ENCODE measurements at regions not wholly inside any gene's neighbourhood (a gene's known extent, or its start where the extent isn't known, plus 50 kb on each side); places are given as distances from the start of the nearest gene placed in this dataset.
A peak's percentile ranks its signal among the peaks of the same experiment; 100 is the strongest.
"Not testable (repeated sequence)": the region's sequence is repeated elsewhere in the genome, so short reads cannot be mapped to it uniquely, and the experiment has no call there.

- Histone ChIP-seq H3F3A (ENCODE audit: insufficient read depth, low read length) (peaks cover 4% of the 10 kb centered on the region), H3K27me3 (ENCODE audit: insufficient read depth, low read length) (no peaks in the 10 kb centered on the region)
- no peak for TF ChIP-seq CTCF (IDR thresholded peaks at IDR 0.05; ENCODE audit: low read length)
- TF ChIP-seq EZH2 (IDR thresholded peaks at IDR 0.05; ENCODE audit: borderline replicate concordance, low read length) = no peak
Measured at GRCh38 chr20:47444584-47444983, 57.1 kb upstream of the NCOA3 start.

GRCh38 chr20:47445291-47445690 lies 56.4 kb upstream of the NCOA3 start:
- Histone ChIP-seq H3K4me2 (ENCODE audit: low read length) (no peak overlapping the region), H3K4me1 (ENCODE audit: insufficient read depth, low read length, severe bottlenecking) (peaks cover 26% of the 10 kb centered on the region), H3K36me3 (ENCODE audit: insufficient read depth, low read length) (no peaks in the 10 kb centered on the region), H3F3A (ENCODE audit: insufficient read depth, low read length) (peaks cover 4% of the 10 kb centered on the region), H3K9ac (ENCODE audit: low read length) (no peak overlapping the region), H2AFZ (ENCODE audit: low read length) (no peak overlapping the region), H3K4me3 (ENCODE audit: low read depth, low read length, poor library complexity, severe bottlenecking) (no peak overlapping the region), H3K27me3 (ENCODE audit: insufficient read depth, low read length) (no peaks in the 10 kb centered on the region), H4K20me1 (ENCODE audit: insufficient read depth, low read length) (no peaks in the 10 kb centered on the region), H3K27ac (ENCODE audit: low read depth, low read length, poor library complexity, severe bottlenecking) (peak overlapping the region; percentile 18), H3K79me2 (ENCODE audit: insufficient read depth, low read length) (no peaks in the 10 kb centered on the region), H3K9me2 (ENCODE audit: low read depth, low read length) (no peaks in the 10 kb centered on the region), H3K9me3 (ENCODE audit: low read length) (no peaks in the 10 kb centered on the region)
- no peak for TF ChIP-seq CTCF (IDR thresholded peaks at IDR 0.05; ENCODE audit: low read length)
- no peak for TF ChIP-seq EZH2 (IDR thresholded peaks at IDR 0.05; ENCODE audit: borderline replicate concordance, low read length)

More at GRCh38 chr20:47444584-47444983, 57.1 kb upstream of the NCOA3 start:
- Histone ChIP-seq H2AFZ (ENCODE audit: low read length) (no peak overlapping the region), H3K79me2 (ENCODE audit: insufficient read depth, low read length) (no peaks in the 10 kb centered on the region), H3K4me1 (ENCODE audit: insufficient read depth, low read length, severe bottlenecking) (peaks cover 30% of the 10 kb centered on the region), H3K9ac (ENCODE audit: low read length) (no peak overlapping the region), H3K9me3 (ENCODE audit: low read length) (no peaks in the 10 kb centered on the region), H4K20me1 (ENCODE audit: insufficient read depth, low read length) (no peaks in the 10 kb centered on the region), H3K27ac (ENCODE audit: low read depth, low read length, poor library complexity, severe bottlenecking) (peak overlapping the region; percentile 34), H3K36me3 (ENCODE audit: insufficient read depth, low read length) (no peaks in the 10 kb centered on the region), H3K4me2 (ENCODE audit: low read length) (no peak overlapping the region), H3K4me3 (ENCODE audit: low read depth, low read length, poor library complexity, severe bottlenecking) (no peak overlapping the region), H3K9me2 (ENCODE audit: low read depth, low read length) (no peaks in the 10 kb centered on the region)

- H4K20me1 ChIP-seq (ENCODE audit: insufficient read depth, low read length); H2AFZ ChIP-seq (ENCODE audit: low read length); H3K9me3 ChIP-seq (ENCODE audit: low read length); H3F3A ChIP-seq (ENCODE audit: insufficient read depth, low read length); H3K4me3 ChIP-seq (ENCODE audit: low read depth, low read length, poor library complexity, severe bottlenecking); H3K36me3 ChIP-seq (ENCODE audit: insufficient read depth, low read length); H3K79me2 ChIP-seq (ENCODE audit: insufficient read depth, low read length); H3K9me2 ChIP-seq (ENCODE audit: low read depth, low read length); H3K9ac ChIP-seq (ENCODE audit: low read length); H3K27me3 ChIP-seq (ENCODE audit: insufficient read depth, low read length); H3K4me2 ChIP-seq (ENCODE audit: low read length): not testable (repeated sequence)
- Histone ChIP-seq H3K27ac (ENCODE audit: low read depth, low read length, poor library complexity, severe bottlenecking) (peak overlapping the region; percentile 46), H3K4me1 (ENCODE audit: insufficient read depth, low read length, severe bottlenecking) (peaks cover 38% of the 10 kb centered on the region)
Measured at GRCh38 chr20:47447350-47448296, 54.1 kb upstream of the NCOA3 start.

All from OCI-LY1 (cell line).